OCI-LY7 (cell line): ENCODE measurements at regions not wholly inside any gene's neighbourhood (a gene's known extent, or its start where the extent isn't known, plus 50 kb on each side); places are given as distances from the start of the nearest gene placed in this dataset.

Experiments
- BruUV-seq: library from RNA; stranded (reverse); fragments of 400-500 nt; replicated peaks from 2 replicates; lab custom pipeline; 2021; lab: Mats Ljungman, UMichigan
- CTCF ChIA-PET: fragments of 300-600 bp; sonication (Branson Sonifier 250); formaldehyde crosslinking; loops from one replicate; lab custom pipeline; 2022; ENCODE audit warnings: antibody characterized with exemption; ENCODE audit not compliant: unreplicated experiment; lab: Charles Lee
- POLR2A ChIA-PET: fragments of 300-600 bp; sonication (Branson Sonifier 250); formaldehyde crosslinking; loops from one replicate; lab custom pipeline; 2022; ENCODE audit warnings: antibody characterized with exemption; lab: Charles Lee
- DNase-seq: peaks from one replicate; pipeline ENCODE4 v3.0.0-alpha.2; 2015; ENCODE audit warnings: low spot score
- H2AFZ ChIP-seq: fragments of 200-600 bp; sonication (generic), shearing (Covaris generic); 2 replicates; pipeline ENCODE4 v1.6.1; 2014; ENCODE audit warnings: mild to moderate bottlenecking, antibody characterized with exemption, low read length, moderate library complexity
- H3K27ac ChIP-seq: fragments of 200-600 bp; sonication (generic); 2 replicates; pipeline ENCODE4 v1.5.1; 2014; ENCODE audit warnings: mixed run types, low read depth, mild to moderate bottlenecking, moderate library complexity, low read length, inconsistent platforms; ENCODE audit not compliant: poor library complexity, severe bottlenecking
- H3K36me3 ChIP-seq: fragments of 200-600 bp; sonication (generic); 2 replicates; pipeline ENCODE4 v1.6.1; 2014; ENCODE audit warnings: mild to moderate bottlenecking, antibody characterized with exemption, low read length, moderate library complexity, mixed read lengths; ENCODE audit not compliant: insufficient read depth
- H3K4me1 ChIP-seq: fragments of 200-600 bp; sonication (generic); 2 replicates; pipeline ENCODE4 v1.5.1; 2014; ENCODE audit warnings: mild to moderate bottlenecking, low read length; ENCODE audit not compliant: insufficient read depth, poor library complexity, severe bottlenecking
- H3K4me2 ChIP-seq: fragments of 200-600 bp; sonication (generic); 2 replicates; pipeline ENCODE4 v1.6.1; 2014; ENCODE audit warnings: mild to moderate bottlenecking, low read length
- H3K4me3 ChIP-seq: fragments of 200-600 bp; sonication (generic); 2 replicates; pipeline ENCODE4 v1.5.1; 2014; ENCODE audit warnings: mild to moderate bottlenecking, low read depth, low read length; ENCODE audit not compliant: poor library complexity, severe bottlenecking
- H3K79me2 ChIP-seq: fragments of 200-600 bp; sonication (generic); 2 replicates; pipeline ENCODE4 v1.6.1; 2016; ENCODE audit warnings: low read depth, mild to moderate bottlenecking, low read length, moderate library complexity, mixed read lengths; ENCODE audit not compliant: insufficient read depth
- H3K9me2 ChIP-seq: fragments of 200-600 bp; sonication (generic); 2 replicates; pipeline ENCODE4 v1.6.1; 2016; ENCODE audit warnings: mild to moderate bottlenecking, low read length, mixed read lengths; ENCODE audit not compliant: insufficient read depth
- H3K9me3 ChIP-seq: fragments of 200-600 bp; sonication (generic); 2 replicates; pipeline ENCODE4 v1.6.1; 2014; ENCODE audit warnings: mild to moderate bottlenecking, mixed run types, low read length, mixed read lengths
- H4K20me1 ChIP-seq: fragments of 200-600 bp; sonication (generic); 2 replicates; pipeline ENCODE4 v1.6.1; 2014; ENCODE audit warnings: mild to moderate bottlenecking, antibody characterized with exemption, low read length, moderate library complexity, mixed read lengths; ENCODE audit not compliant: insufficient read depth
- EZH2phosphoT487 ChIP-seq: fragments of 200-600 bp; sonication (generic); IDR thresholded peaks from 2 replicates; pipeline ENCODE4 v1.6.1; 2018; ENCODE audit warnings: low read depth, borderline replicate concordance, mild to moderate bottlenecking, mixed run types, antibody characterized with exemption, low read length, moderate library complexity, mixed read lengths
- intact Hi-C: fragments of 100-400 bp; cut with micrococcal nuclease; formaldehyde crosslinking; loops from one replicate; pipeline ENCODE4 v1.10.0; 2022; ENCODE audit not compliant: unreplicated experiment
- TF ChIP-seq, protein P1 (sequence below): fragments of 200-600 bp; sonication (generic); conservative IDR thresholded peaks from 2 replicates; pipeline ENCODE4 v1.5.1; 2014; ENCODE audit warnings: mild to moderate bottlenecking, antibody characterized with exemption, low read length, moderate library complexity, mixed read lengths

DNA sequence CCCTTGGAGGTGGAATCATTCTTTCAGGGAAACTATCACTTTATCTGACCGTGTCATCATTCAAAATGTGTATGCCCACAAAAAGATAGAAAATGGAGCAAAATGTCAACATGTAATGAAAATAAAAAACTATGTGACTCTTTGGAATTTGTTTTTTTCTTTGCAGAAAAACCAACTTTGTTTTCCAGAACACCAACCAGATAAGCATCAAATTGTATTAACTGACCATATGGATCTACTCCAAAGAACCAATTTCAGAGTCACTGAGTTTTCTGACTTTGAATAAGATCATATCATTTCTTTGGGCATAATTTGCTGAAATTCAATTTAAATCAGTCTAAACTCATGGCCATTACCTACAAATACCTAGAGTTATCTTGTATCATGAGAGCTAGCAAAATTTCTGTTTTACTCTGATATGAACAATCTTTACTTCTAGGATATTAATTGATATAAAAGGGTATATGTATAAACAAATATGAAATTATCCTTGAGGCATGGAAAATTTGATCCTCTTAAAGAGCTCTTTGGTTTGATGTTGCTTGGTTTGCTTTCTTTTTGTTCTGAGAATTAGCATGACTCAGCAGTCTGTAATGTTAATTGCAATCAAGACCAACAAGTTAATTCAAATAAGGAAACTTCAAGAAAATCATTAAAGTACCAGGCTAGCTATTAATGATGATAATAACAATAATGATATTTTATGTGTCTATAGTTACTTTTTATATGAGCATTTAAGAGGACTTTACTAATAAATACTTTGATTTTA, 444.4 kb upstream of the MARCKS start:
- H3K27ac ChIP-seq: no peak overlapping the region
- TF ChIP-seq, protein P1, sequence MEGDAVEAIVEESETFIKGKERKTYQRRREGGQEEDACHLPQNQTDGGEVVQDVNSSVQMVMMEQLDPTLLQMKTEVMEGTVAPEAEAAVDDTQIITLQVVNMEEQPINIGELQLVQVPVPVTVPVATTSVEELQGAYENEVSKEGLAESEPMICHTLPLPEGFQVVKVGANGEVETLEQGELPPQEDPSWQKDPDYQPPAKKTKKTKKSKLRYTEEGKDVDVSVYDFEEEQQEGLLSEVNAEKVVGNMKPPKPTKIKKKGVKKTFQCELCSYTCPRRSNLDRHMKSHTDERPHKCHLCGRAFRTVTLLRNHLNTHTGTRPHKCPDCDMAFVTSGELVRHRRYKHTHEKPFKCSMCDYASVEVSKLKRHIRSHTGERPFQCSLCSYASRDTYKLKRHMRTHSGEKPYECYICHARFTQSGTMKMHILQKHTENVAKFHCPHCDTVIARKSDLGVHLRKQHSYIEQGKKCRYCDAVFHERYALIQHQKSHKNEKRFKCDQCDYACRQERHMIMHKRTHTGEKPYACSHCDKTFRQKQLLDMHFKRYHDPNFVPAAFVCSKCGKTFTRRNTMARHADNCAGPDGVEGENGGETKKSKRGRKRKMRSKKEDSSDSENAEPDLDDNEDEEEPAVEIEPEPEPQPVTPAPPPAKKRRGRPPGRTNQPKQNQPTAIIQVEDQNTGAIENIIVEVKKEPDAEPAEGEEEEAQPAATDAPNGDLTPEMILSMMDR: no peak
- TF ChIP-seq EZH2phosphoT487: no peak
- POLR2A ChIA-PET: interaction anchor here (0.7 to 1.1 kb wide), 2 partner anchors 37 to 1421 kb away, joined by 3 read pairs; no protein-coding TSS in a partner anchor
- H3K79me2 ChIP-seq: no peaks in the 10 kb centered on the region
- no peak for DNase-seq
- H3K4me3 ChIP-seq: no peak overlapping the region
- CTCF ChIA-PET: no interaction called here
- H3K9me2 ChIP-seq: no peaks in the 10 kb centered on the region
- H2AFZ ChIP-seq: no peak overlapping the region
- intact Hi-C loops: no loop called here
- H3K9me3 ChIP-seq: no peaks in the 10 kb centered on the region
- no peaks in the 10 kb centered on the region for H3K4me1 ChIP-seq
- H3K36me3 ChIP-seq: no peaks in the 10 kb centered on the region
- no TSS peak for BruUV-seq
- no peak overlapping the region for H3K4me2 ChIP-seq
- H4K20me1 ChIP-seq: no peaks in the 10 kb centered on the region

DNA sequence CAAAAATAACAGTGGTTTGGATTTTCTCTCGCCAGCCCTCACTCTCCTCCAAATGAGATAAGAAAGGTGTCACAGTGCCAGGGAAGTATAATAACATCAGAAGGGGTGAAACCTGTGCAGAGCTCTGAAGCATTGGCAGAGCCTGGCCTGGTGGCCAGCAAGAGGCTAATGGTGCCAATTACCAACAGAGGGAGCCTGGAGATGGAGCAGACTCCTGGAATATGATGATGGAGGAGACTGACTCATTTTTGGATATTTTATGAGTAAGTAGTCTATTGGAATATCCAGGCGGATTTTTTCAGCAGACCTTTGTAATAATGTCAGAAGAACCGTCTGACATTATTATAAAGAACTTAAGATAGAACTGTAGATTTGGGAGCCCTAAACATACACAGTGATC, 442.6 kb upstream of the MARCKS start:
- Histone ChIP-seq H3K9me3 (no peaks in the 10 kb centered on the region), H2AFZ (no peak overlapping the region), H3K79me2 (no peaks in the 10 kb centered on the region), H3K4me2 (no peak overlapping the region), H3K27ac (no peak overlapping the region), H3K4me3 (no peak overlapping the region), H4K20me1 (no peaks in the 10 kb centered on the region), H3K9me2 (no peaks in the 10 kb centered on the region), H3K36me3 (no peaks in the 10 kb centered on the region), H3K4me1 (no peaks in the 10 kb centered on the region)
- ChIA-PET CTCF (no interaction called here), POLR2A (no interaction called here)
- TF ChIP-seq EZH2phosphoT487: no peak
- TF ChIP-seq, protein P1: peak; percentile 34; the same call in 1 of the 2 replicates
- peak; percentile 4 for DNase-seq
- intact Hi-C loops: no loop called here
- BruUV-seq: no TSS peak

DNA sequence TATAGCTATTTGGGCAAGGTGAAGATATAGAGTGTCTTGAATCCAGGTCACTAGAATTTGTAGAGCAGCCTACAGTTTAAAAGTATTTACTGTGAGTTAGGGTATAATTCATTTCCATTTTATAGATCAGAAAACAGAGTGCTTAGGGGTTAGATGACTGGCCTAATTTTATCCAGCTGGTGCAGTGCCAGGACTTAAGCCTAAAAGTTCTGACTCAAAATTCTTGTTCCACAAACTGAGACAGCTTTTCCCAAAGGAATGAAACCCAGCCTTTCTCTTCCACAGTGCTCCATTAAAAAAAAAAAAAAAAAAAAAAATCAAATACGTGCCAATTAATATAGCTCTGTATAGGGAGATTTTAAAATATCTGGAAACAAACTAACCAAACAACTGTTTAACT, 441.0 kb upstream of the MARCKS start:
- no TSS peak for BruUV-seq
- TF ChIP-seq, protein P1: no peak
- no peak for TF ChIP-seq EZH2phosphoT487
- Histone ChIP-seq H3K4me3 (no peak overlapping the region), H3K79me2 (no peaks in the 10 kb centered on the region), H3K27ac (no peak overlapping the region), H2AFZ (no peak overlapping the region), H3K4me2 (no peak overlapping the region), H3K9me3 (no peaks in the 10 kb centered on the region), H3K4me1 (no peaks in the 10 kb centered on the region), H3K9me2 (no peaks in the 10 kb centered on the region), H4K20me1 (no peaks in the 10 kb centered on the region), H3K36me3 (no peaks in the 10 kb centered on the region)
- no peak for DNase-seq
- CTCF ChIA-PET: no interaction called here
- intact Hi-C loops: no loop called here
- POLR2A ChIA-PET: interaction anchor here (0.8 to 0.9 kb wide), 2 partner anchors 14 to 20 kb away, joined by 3 to 4 read pairs; no protein-coding TSS in a partner anchor
